ENCODE measurements at regions not wholly inside any gene's neighbourhood (a gene's known extent, or its start where the extent isn't known, plus 50 kb on each side); places are given as distances from the start of the nearest gene placed in this dataset.
"Not testable (repeated sequence)": the region's sequence is repeated elsewhere in the genome, so short reads cannot be mapped to it uniquely, and the experiment has no call there.

DNA sequence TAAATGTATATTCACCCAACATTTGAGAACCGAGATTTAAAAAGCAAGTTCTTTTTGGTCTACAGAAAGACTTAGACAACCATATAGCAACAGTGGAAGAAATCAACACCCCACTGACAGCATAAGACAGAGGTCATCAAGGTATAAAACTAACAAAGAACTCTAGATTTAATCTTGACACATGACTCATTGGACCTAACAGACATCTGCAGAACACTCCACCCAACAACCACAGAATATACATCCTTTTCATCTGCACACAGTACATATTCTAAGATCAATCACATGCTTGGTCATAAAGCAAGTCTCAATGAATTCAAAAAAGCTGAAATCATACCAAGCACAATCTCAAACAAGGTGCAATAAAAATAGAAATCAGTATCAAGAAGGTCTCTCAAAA, 65.8 kb downstream of the SPIN4 start:
- DNase-seq (ENCODE audit: low read depth): no peak

DNA sequence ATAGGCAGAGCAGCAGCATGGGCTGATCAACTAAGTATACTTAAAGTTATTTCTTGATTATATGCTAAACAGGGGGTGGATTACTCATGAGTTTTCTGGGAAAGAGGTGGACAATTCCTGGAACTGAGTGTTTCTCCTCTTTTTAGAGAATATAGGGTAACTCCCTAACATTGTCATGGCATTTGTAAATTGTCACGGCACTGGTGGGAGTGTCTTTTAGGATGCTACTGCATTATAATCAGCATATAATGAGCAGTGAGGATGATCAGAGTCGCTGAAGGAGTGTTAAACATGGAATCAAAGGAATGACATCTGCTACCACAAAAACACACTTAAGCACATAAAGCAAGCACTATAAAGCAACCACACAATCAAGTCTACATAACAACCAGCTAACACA, 66.5 kb downstream of the SPIN4 start:
- DNase-seq (ENCODE audit: low read depth): no peak

GRCh38 chrX:63283348-63283747, 67.8 kb downstream of the SPIN4 start:
- DNase-seq (ENCODE audit: low read depth): no peak

- DNase-seq (ENCODE audit: low read depth): no peak
Measured at GRCh38 chrX:63282828-63283227, 68.3 kb downstream of the SPIN4 start.

DNA sequence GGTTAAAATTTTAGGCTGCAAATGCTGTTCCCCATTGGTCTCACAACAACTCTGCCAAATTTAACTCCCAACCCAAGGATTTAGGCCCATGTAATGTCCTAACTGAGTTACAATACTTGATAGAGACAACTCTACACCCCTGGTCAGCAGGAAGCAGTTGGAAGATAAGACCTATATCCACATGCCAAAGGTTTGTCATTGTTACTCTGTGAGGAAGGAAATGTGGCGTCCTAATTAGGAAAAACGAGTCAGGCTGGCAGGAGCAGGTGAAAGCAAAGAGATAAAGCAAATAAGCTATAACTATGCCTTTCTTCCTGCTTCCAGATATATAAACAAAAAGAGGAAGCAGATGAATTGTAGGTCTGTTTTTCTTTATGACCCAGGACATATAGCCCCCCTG, 69.1 kb downstream of the SPIN4 start:
- no peak for DNase-seq (ENCODE audit: low read depth)

DNA sequence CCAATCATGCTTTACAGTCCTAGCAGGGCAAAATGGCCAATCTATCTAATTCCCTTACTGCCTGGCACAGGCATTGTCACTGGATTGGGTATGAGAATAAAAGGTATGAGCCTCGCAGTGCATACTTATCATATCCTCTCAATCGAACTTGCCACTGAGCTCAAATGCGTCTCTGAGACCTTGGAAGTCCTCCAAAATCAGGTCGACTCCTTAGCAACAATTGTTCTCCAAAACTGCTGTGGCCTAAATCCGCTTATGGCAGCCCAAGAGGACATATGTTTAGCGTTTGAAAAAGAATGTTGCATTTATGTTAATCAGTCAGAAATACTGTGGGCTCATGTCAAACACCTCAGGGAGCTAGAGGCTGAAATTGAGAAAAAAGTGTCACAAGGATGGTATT, 69.7 kb downstream of the SPIN4 start:
- DNase-seq (ENCODE audit: low read depth): no peak

GRCh38 chrX:63277394-63277793, 73.7 kb downstream of the SPIN4 start:
- not testable (repeated sequence) for DNase-seq (ENCODE audit: low read depth)

DNA sequence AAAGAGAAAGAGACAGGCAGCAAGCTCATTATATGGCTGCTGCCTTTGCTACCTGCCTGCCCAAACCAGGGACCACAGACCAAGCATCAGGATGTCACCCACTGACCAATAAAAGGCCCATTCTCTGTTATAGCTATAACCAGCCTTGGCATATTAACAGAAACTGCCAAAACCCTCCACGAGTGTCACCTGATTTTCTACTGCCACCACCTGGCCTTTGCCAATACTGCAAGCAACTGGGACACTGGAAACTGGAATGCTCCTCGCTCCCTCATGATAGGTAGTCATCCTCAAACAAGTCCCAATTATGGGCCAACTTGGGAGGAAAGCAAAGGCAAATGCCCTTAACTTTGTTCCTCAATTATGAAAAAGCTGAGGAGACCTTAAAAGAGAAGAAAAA, 76.0 kb downstream of the SPIN4 start:
- DNase-seq (ENCODE audit: low read depth): peak; percentile 9

DNA sequence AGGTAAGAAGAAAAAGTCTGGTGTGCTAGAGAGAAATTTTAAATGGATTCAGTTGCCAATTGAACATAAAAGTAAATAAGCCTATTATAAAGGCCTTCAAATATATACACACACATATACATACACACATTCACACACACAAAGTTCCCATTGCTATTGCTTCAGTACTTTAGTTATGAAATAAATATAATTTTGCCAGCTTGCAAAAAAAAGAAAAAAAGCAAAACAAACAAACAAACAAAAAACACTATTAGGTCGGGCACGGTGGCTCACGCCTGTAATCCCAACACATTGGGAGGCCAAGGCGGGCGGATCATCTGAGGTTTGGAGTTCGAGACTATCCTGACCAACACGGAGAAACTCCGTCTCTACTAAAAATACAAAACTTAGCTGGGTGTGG, 80.3 kb downstream of the SPIN4 start:
- DNase-seq (ENCODE audit: low read depth): no peak

DNA sequence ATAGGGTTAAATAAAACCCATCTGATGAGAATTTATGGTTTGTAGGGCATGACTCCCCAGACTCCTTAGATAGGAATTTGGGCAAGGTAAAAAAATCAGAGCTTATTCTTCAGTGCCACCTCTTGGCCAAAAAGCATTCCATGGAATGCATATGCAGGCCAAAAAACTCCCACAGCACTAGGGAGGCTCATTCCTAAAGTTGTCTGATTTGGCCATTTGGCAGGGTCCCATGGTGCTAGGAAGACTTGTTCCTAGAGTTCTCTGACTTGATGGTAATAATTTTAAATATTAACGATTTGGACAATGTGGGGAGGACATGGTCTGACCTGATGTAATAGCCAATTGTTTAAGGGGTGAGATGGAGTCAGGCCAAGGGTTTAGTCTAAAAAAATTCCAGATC, 93.0 kb downstream of the SPIN4 start:
- DNase-seq (ENCODE audit: low read depth): no peak

DNA sequence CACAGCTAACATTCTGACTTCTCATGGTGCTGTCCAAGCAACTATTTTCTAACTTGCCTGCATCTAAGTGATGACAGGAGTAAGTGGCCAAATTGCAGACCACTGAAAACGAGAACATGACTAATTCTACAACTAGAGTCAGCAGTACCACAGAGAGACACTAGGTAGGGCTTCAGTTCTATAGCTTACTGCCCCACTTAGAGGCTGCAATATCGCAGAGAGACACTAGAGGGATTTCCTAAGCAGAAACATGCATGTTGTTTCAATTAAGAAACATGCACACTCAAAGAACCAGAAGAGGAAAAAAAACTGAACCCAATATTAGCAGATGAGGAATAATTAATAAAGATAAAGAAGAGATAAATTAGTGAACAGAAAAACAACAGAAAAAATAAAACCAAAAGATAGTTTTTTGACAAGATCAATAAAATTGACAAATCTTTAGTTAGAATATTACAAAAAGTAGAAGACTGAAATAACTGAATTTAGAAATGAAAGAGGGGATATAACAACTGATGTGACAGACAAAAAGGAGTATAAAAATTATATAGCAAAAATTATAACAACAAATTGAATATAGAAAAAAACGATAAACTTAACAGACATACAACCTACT, 100.8 kb downstream of the SPIN4 start:
- peak; percentile 82 for DNase-seq (ENCODE audit: low read depth)

GRCh38 chrX:63242689-63243088, 108.4 kb downstream of the SPIN4 start:
- DNase-seq (ENCODE audit: low read depth): not testable (repeated sequence)

DNA sequence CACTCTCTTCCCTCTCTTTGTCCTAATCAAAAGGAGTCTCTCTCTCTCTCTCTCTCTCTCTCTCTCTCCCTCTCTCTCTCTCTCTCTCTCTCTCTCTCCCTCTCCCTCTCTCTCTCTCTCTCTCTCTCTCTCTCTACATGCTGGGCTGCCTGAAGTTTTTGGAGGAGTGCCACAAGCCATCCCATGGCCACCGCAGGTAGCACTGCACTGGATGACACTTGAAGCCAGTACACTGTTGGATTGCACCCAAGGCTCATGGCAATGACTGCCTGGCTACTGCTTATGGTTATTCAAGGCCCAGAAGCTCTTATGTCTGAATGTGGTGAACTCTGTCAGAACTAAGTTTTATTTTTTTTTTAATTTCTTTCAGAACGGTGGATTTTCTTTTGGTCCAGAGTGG, 115.2 kb downstream of the SPIN4 start:
- not testable (repeated sequence) for DNase-seq (ENCODE audit: low read depth)

DNA sequence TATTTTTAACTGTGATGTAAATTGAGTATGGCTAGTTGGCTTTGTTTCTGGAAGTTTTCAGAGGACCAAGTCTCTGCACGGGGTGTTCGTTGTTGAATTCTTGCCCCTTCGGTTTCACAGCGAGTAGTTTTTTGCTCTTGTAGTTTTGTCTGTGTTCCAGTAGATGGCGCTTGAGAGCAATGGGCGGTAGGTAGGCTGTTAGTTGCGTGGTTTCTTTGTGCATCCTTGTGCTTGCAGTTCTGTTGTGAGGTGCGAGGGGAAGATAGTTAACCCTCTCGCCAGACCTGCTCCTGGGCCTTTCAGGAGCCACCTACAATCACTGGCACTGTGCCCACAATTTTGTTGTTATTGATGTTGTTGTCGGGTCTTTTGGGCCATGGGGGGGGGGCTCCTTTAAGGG, 118.1 kb downstream of the SPIN4 start:
- not testable (repeated sequence) for DNase-seq (ENCODE audit: low read depth)

DNA sequence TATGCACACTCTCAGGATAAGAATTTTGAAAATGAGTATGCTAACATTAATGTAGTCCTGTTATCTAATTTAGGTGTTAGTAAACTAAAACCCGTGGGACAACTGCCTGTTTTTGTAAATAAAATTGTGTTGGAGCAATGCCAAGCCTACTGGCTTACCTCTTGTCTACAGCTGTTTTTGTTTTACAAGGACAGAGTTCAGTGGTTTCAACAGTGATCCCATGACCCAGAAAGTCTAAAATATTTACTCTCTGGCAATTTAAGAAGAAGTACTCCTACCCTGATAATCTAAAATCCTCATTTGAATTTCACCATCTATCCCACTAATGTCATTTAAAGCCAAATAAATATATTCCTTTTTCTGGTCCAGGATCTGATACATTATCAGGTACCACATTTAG, 132.9 kb downstream of the SPIN4 start:
- not testable (repeated sequence) for DNase-seq (ENCODE audit: low read depth)

DNA sequence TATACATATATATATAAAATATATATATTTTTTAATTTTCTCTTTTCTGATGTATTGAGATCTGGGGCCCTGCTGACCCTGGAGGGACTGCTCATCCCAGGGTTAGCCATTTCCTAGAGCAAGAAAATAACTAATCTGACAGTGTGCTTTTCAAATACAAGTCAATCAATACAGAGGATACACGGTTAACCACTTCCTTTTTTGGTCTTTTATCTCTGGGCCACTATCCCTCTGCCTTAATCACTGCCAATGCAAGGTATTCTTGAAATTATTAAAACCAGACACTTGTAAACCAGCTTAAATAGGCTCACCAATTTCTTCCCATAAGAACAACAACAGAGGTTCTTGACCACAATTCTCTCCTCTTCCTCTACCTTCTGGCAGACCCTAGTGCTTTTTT, 133.6 kb downstream of the SPIN4 start:
- DNase-seq (ENCODE audit: low read depth): not testable (repeated sequence)

DNA sequence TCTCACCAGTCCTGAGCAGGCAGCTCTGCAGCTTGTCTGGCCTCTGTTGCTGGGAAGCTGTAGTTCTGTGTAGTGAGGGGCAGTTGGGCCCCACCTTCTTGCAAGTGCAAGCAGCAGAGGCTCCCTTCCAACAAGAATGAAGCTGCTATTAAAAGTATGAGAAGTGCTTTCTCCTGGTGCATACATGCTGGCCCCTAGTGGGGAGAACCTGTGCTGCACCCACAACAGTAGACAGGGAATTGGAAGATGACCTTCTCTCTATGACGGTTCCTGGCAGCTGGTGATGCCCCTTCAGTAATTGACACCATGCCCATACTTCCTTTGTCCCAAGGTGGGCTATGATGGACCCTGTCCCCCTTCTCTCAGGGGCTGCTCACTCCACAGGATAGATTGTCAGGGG, 141.5 kb downstream of the SPIN4 start:
- DNase-seq (ENCODE audit: low read depth): not testable (repeated sequence)

GRCh38 chrX:63209128-63209527, 142.0 kb downstream of the SPIN4 start:
- not testable (repeated sequence) for DNase-seq (ENCODE audit: low read depth)

DNA sequence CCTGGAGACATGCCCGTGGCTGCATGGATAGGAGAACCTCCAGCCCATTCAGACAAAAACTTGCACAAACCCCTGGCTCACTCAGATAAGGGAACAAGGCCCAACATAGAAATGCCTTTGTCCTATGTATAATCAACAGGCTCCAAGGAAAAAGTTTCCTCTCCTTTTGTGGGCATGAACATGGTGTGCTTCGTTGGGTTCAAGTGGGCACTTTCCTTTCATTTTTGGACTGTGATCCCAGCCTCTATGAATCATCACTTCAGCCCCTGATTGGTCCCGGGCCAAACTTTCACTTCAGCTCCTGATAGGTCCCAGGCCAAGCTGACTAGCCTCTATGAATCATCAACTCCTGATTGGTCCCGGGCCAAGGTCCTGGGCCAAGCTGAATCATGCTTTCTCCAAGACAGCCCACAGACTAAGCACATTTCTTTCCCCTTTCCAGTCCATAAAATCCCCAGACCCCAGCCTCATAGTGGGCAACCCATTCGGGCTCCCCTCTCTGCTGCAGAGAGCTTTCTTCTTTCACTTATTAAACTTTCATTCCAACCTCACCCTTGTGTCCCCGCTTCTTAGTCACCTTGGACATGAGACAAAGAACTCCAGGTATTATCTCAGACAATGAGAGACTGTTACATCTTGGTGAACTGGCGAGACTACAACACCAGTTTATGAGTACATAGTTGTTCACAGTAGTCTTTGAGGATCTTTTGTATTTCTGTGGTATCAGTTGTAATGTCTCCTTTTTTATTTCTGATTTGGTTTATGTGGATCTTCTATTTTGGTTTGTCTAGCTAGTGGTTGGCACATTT, 146.7 kb downstream of the SPIN4 start:
- DNase-seq (ENCODE audit: low read depth): not testable (repeated sequence)

DNA sequence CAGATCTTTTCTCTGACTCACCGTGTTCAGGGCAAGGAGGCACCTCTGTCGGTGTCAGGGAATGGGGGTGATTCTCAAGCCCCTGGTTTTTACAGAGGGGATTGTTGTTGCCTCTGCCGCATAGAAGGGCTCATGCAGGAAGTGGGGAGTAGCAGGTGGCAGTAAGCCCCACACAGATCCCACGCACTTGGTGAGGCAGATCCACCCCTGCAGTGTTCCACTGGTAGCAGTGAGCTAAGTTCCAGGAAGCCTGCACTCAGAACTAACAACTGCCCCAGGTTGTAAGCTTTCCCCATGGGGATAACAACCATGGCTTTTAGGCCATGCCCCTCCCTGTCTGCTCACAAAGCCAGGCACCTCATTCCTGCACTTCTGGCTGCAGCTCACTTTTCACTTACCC, 149.1 kb downstream of the SPIN4 start:
- DNase-seq (ENCODE audit: low read depth): not testable (repeated sequence)

GRCh38 chrX:63198693-63199092, 152.4 kb downstream of the SPIN4 start:
- DNase-seq (ENCODE audit: low read depth): not testable (repeated sequence)

DNA sequence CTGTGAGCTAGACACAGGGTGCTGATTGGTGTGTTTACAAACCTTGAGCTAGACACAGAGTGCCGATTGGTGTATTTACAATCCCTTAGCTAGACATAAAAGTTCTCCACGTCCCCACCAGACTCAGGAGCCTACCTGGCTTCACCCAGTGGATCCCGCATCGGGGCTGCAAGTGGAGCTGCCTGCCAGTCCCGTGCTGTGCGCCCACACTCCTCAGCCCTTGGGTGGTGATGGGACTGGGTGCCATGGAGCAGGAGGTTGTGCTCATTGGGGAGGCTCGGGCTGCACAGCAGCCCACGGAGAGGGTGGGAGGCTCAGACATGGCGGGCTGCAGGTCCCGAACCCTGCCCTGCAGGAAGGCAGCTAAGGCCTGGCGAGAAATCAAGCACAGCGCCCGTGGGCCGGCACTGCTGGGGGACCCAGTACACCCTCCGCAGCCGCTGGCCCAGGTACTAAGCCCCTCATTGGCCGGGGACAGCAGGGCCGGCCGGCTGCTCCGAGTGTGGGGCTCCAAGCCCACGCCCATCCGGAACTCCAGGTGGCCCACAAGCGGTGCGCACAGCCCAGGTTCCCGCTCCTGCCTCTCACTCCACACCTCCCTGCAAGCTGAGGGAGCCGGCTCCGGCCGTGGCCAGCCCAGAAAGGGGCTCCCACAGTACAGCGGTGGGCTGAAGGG, 158.6 kb downstream of the SPIN4 start:
- not testable (repeated sequence) for DNase-seq (ENCODE audit: low read depth)

DNA sequence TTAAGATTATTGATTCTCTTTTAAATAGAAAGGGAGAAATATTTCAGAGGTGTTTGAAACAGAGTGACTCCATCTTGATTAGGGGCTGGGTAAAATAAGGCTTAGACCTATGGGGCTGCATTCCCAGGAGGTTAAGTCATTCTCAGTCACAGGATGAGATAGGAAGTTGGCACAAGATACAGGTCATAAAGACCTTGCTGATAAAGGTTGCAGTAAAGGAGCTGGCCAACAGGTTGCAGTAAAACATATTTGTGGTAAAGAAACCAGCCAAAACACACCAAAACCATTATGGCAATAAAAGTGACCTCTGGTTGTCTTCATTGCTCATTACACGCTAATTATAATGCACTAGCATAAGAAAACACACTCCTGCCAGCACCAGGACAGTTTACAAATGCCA, 165.0 kb downstream of the SPIN4 start:
- no peak for DNase-seq (ENCODE audit: low read depth)
